NB4 (cell line): ENCODE measurements at regions not wholly inside any gene's neighbourhood (a gene's known extent, or its start where the extent isn't known, plus 50 kb on each side); places are given as distances from the start of the nearest gene placed in this dataset.

ENCODE experiments used
- DNase-seq: peaks from one replicate; pipeline ENCODE4 v3.0.0; 2010; ENCODE audit warnings: low read depth
- H3K4me3 ChIP-seq: one replicate; pipeline ENCODE4 v1.5.1; 2011; ENCODE audit warnings: mild to moderate bottlenecking, low read depth, low read length, moderate library complexity
- MYC ChIP-seq: IDR thresholded peaks from 2 replicates; pipeline ENCODE4 v1.6.1; 2011; ENCODE audit warnings: low read depth, low read length
- POLR2A ChIP-seq: IDR thresholded peaks from 2 replicates; pipeline ENCODE4 v1.6.1; 2011; ENCODE audit warnings: mild to moderate bottlenecking; ENCODE audit not compliant: insufficient read length; ENCODE audit errors: extremely low read depth
- TF ChIP-seq, protein P1 (sequence below): IDR thresholded peaks from 2 replicates; pipeline ENCODE4 v1.6.1; 2011; ENCODE audit warnings: low read depth, low read length
- TF ChIP-seq, protein P2 (sequence below): IDR thresholded peaks from one replicate; pipeline ENCODE4 v1.5.1; 2012; ENCODE audit warnings: low read depth, low read length

DNA sequence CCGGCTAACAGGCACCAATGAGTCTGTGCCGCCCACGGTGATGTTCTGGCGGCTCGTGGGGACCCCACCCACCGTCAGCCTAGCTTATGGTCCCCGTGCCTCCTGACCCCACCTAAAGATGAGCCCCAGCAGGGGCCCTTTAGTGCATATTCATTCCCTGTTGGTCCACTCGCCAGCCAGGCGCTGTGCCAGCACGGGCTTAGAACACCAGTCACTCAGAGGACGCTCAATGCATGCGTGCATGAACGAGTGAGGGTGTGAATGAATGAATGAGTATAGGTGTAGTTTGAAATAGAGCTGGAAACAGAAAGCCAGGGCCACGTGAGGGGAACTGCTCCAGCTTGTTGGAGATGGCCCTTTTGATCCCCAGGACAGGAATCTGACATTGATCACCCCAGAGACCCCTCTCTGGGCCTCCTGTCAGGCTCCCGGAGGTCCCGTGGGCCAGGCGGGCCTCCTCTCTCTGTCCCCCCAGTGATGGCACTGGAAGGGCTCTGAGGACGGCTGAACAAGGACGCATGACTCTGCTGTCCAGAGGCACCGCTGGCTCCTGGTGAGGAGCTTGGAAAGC lies 193.9 kb upstream of the C14orf180 start:
- TF ChIP-seq, protein P1, sequence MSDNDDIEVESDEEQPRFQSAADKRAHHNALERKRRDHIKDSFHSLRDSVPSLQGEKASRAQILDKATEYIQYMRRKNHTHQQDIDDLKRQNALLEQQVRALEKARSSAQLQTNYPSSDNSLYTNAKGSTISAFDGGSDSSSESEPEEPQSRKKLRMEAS = no peak
- TF ChIP-seq MYC (no peak), POLR2A (no peak)
- TF ChIP-seq, protein P2, sequence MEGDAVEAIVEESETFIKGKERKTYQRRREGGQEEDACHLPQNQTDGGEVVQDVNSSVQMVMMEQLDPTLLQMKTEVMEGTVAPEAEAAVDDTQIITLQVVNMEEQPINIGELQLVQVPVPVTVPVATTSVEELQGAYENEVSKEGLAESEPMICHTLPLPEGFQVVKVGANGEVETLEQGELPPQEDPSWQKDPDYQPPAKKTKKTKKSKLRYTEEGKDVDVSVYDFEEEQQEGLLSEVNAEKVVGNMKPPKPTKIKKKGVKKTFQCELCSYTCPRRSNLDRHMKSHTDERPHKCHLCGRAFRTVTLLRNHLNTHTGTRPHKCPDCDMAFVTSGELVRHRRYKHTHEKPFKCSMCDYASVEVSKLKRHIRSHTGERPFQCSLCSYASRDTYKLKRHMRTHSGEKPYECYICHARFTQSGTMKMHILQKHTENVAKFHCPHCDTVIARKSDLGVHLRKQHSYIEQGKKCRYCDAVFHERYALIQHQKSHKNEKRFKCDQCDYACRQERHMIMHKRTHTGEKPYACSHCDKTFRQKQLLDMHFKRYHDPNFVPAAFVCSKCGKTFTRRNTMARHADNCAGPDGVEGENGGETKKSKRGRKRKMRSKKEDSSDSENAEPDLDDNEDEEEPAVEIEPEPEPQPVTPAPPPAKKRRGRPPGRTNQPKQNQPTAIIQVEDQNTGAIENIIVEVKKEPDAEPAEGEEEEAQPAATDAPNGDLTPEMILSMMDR = no peak
- no peak for DNase-seq
- H3K4me3 ChIP-seq = no peak overlapping the region

DNA sequence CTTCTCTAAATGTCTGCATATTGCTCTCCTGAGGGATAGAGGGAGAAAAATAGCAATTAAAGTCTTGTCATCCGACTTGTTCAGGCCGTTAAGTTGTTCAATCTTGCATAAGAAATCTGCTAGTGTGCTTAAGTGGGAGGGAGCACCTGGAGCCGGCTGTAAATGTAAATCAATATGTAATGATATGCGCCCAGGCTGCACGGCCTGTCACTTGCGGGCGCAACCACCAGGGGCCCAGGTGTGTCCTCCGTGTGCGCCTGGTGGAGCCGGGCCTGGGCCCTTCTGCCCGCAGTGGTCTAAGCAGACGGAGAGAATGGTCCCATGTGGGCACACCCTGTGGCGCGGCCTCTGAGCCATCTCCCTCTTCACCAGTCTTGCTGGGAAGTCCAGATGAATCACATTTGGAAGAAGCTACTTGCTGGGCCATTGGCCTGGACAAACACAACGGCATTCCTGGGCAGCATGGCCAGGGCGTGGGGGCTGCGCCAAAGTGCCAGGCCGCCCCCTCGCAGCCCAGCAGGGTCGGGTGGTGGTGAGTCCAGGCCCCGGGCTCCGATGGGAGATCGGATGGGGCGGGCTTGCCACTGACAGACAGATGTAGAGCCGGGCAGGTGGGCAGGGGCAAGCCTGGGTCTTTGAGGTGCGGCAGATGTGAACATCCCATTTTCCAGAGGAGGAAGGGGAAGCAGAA lies 193.3 kb upstream of the C14orf180 start:
- TF ChIP-seq POLR2A (no peak), MYC (no peak)
- TF ChIP-seq, protein P2 = no peak
- TF ChIP-seq, protein P1 = no peak
- no peak overlapping the region for H3K4me3 ChIP-seq
- DNase-seq = no peak

DNA sequence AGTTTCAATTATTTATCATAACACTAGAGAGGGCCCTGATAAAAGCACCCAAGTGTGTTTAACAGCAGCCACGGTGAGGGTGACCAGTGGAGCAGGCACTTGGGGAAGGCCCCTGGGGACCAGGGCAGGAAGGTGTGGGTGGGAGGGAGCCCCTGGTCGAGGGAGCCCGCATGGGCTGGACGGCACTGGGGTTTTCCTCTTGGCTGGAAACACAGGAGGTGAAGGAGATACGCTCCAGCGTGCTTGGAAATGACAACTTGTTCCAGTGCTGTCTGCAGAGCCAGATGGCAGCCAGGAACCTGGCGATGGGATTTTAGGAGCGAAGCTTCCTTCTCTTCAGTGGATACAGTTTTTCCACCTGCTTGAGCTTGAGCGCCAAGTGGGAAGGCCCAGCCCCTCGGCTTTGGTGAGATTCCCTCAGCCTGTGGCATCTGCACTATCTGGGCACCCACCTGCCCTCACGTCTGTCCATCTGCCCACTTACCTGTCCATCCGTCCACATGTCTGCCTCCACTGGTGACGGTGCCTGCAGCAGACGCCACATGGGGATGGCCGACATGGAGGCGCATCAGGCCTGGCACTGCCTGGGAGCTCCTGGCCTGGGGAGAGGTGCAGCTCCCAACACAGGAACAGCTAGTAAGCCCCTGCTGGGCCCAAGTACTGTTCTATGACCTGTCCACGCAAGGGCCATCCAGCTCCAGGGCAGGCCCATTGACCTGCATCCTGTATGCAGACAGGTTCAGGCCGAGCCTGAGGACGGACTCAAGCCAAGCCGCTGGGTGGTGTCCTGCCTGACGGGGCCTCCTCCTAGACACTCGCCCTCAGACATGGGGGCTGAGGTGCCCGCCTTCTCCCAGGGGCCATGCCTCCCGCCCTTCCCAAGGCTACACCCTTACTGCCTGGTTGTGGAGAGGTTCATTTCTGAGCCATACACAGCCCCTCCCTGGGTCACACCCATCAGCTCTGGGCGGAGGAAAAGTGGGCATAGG lies 192.2 kb upstream of the C14orf180 start:
- DNase-seq = no peak
- no peak overlapping the region for H3K4me3 ChIP-seq
- TF ChIP-seq, protein P1 = no peak
- TF ChIP-seq POLR2A (no peak), MYC (no peak)
- TF ChIP-seq, protein P2 = no peak

DNA sequence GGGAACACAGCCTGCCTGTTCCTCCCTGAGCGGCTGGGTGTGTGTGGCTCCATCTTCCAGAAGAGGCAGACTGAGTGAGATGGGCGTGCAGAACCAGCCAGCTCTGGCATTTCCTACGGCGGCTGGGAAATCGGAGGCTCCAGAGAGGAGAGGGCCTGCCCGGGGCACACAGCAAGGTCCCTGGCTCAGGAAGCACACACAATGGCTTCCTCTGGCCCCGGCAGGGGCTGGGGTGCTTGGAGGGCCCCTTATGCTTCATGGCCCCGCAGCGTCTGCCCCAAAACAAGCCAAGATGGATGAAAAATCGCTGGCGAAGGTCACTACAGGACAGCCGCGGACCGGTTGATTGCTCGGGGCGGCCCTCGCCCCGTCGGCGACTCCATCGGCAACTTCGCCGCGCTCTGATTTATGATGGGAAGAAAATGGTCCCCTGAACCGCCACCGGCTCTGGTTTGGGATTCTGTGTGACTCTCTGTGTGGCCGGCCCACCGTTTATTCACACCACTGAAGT lies 191.5 kb upstream of the C14orf180 start:
- DNase-seq = no peak
- TF ChIP-seq POLR2A (no peak), MYC (no peak)
- TF ChIP-seq, protein P1 = no peak
- TF ChIP-seq, protein P2 = no peak

DNA sequence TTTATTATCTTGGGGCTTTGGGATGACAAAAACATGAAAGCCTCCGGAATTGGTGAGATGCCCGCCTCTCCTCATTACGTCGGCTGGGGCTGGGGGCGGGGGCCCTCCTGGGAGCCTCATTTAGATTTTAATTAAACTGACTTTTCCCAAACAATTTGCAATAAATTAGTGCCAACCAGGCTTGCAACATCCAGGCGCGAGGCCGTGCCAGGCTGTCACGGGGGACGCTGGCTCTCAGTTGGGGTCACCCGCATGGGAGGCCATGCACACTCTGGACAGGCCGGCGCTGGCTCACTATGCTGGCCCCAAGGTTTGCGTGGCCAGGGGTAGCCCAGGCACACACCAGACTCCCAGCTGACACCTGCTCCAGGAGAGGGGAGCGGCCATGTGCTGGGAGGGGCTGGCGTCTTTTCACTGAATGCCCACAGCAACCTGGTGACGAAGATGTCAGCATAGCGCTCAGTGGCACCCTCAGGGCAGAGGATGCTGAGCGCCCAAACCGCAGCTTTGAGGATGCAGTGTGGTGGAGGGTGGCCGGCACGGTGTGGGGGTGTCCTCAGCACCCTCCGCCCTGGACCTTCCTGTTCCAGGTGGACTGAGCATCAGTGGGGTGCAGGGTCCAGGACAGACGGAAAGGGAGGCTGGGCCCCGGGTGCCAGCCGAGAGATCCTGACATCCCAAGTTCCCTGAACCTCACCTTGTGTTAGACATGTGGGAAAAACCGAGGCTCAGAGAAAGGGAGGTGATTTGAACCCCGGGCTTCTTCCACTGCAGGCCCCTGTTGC lies 190.8 kb upstream of the C14orf180 start:
- TF ChIP-seq, protein P1 = no peak
- no peak for TF ChIP-seq MYC
- TF ChIP-seq, protein P2 = no peak
- no peak for TF ChIP-seq POLR2A
- DNase-seq = no peak
- no peak overlapping the region for H3K4me3 ChIP-seq

More for the DNA sequence above, 191.5 kb upstream of the C14orf180 start:
- no peak overlapping the region for H3K4me3 ChIP-seq
